ENCODE measurements at regions not wholly inside any gene's neighbourhood (a gene's known extent, or its start where the extent isn't known, plus 50 kb on each side); places are given as distances from the start of the nearest gene placed in this dataset.

- POLR2A ChIA-PET (ENCODE audit: partially characterized antibody), result interaction anchor here (0.6 kb wide), 1 partner anchor 25 kb away, joined by 3 read pairs; no protein-coding TSS in a partner anchor
- FAIRE-seq, result no peak
Observed at GRCh38 chr3:177510693-177511216, 313.5 kb upstream of the TBL1XR1 start.

More at GRCh38 chr3:177510693-177511216, 313.5 kb upstream of the TBL1XR1 start:
- H3K9me3 ChIP-seq (ENCODE audit: insufficient read depth in 2 of 2, low read depth in 1 of 2, low read length in 1 of 2), result no peaks in the 10 kb centered on the region
- H4K5ac ChIP-seq (ENCODE audit: insufficient read length, low read depth, low read length), result no peak overlapping the region
- no peak overlapping the region for H2AFZ ChIP-seq (ENCODE audit: low read length)
- H2BK5ac ChIP-seq (ENCODE audit: low read depth, low read length), result no peak overlapping the region
- peaks cover 0 to 2% (median 0%) of the 10 kb centered on the region in 4 experiments; a peak in 1 of 7 replicates for H3K4me1 ChIP-seq (replicated peaks in 1 of 4; ENCODE audit: control insufficient read depth in 3 of 4, insufficient read depth in 4 of 4, low read length in 3 of 4)
- no peaks in the 10 kb centered on the region for H3K23me2 ChIP-seq (ENCODE audit: low read depth, low read length)
- H3K79me2 ChIP-seq (ENCODE audit: control insufficient read depth in 1 of 2, insufficient read depth in 2 of 2, low read length in 2 of 2), result no peaks in the 10 kb centered on the region
- H4K20me1 ChIP-seq (replicated peaks in 1 of 2; ENCODE audit: control insufficient read depth in 1 of 2, insufficient read depth in 2 of 2, low read length in 2 of 2), result no peaks in the 10 kb centered on the region
- H3K56ac ChIP-seq (replicated peaks; ENCODE audit: insufficient read length, low read depth, low read length), result no peak overlapping the region
- no peak overlapping the region for H2BK120ac ChIP-seq (replicated peaks; ENCODE audit: low read depth, low read length)
- CTCF ChIA-PET (ENCODE audit: partially characterized antibody), result interaction anchor here (1.5 kb wide), 1 partner anchor 11 kb away, joined by 3 read pairs; no protein-coding TSS in a partner anchor
- H3K18ac ChIP-seq (ENCODE audit: extremely low read depth, low read length), result no peak overlapping the region
- no peak overlapping the region for H4K8ac ChIP-seq (ENCODE audit: extremely low read depth, insufficient read depth, low read length)
- 96% methylated on average over 2 of the region's 2 CpGs; no CpG with 5 or more reads in 1 of the 2 experiments for WGBS, 2 experiments (ENCODE audit: extremely low coverage in 1 of 2, insufficient coverage in 1 of 2, insufficient read length in 1 of 2, insufficient replicate concordance in 2 of 2, low coverage in 1 of 2, low lambda C conversion rate in 2 of 2, missing lambda C conversion rate in 1 of 2)
- no peaks in the 10 kb centered on the region for H3K27me3 ChIP-seq (replicated peaks in 1 of 4; ENCODE audit: control insufficient read depth in 3 of 4, extremely low read depth in 1 of 4, insufficient read depth in 3 of 4, low read length in 3 of 4)
- no peak overlapping the region for H3K4me2 ChIP-seq (ENCODE audit: insufficient read depth in 1 of 2, low read depth in 2 of 2, low read length in 2 of 2)
- H2BK15ac ChIP-seq (ENCODE audit: low read length), result no peak overlapping the region
- no peak overlapping the region for H4K91ac ChIP-seq (replicated peaks; ENCODE audit: insufficient read length, low read length)
- no peaks in the 10 kb centered on the region for H3K36me3 ChIP-seq (ENCODE audit: control insufficient read depth in 2 of 4, insufficient read depth in 4 of 4, low read length in 3 of 4)
- no peak overlapping the region for H3K14ac ChIP-seq (ENCODE audit: insufficient read length)
- H3K4me3 ChIP-seq (ENCODE audit: extremely low read depth in 1 of 4, insufficient read depth in 2 of 4, low read depth in 3 of 4, low read length in 4 of 4), result no peak overlapping the region
- H3K4ac ChIP-seq (replicated peaks; ENCODE audit: insufficient read length, low read depth, low read length), result no peak overlapping the region
- H2BK12ac ChIP-seq (ENCODE audit: low read depth, low read length), result no peak overlapping the region
- no peak overlapping the region for H2BK20ac ChIP-seq (ENCODE audit: low read length)
- no peak overlapping the region for H2AK5ac ChIP-seq (ENCODE audit: low read depth, low read length)
- DNase-seq (ENCODE audit: low read depth in 1 of 2, low spot score in 2 of 2), result no peak
- no peak overlapping the region for H3K27ac ChIP-seq (ENCODE audit: low read depth, low read length)
- H3K9ac ChIP-seq (replicated peaks in 1 of 4; ENCODE audit: extremely low read depth in 1 of 4, low read depth in 3 of 4, low read length in 3 of 4), result no peak overlapping the region
- no peaks in the 10 kb centered on the region for H3K79me1 ChIP-seq (ENCODE audit: low read depth, low read length)
- H3K23ac ChIP-seq (ENCODE audit: insufficient read length), result no peak overlapping the region
